Glomerular visceral epithelial cell (primary cell): ENCODE measurements at regions not wholly inside any gene's neighbourhood (a gene's known extent, or its start where the extent isn't known, plus 50 kb on each side); places are given as distances from the start of the nearest gene placed in this dataset.
"Not testable (repeated sequence)": the region's sequence is repeated elsewhere in the genome, so short reads cannot be mapped to it uniquely, and the experiment has no call there.

ENCODE experiments used
- DNase-seq: peaks from one replicate; pipeline ENCODE4 v3.0.0-alpha.2; 2016; ENCODE audit errors: extremely low spot score

GRCh38 chr6:105726902-105727655 is 324.2 kb upstream of the PREP start:
- no peak for DNase-seq

GRCh38 chr6:105714846-105715245 is 312.0 kb upstream of the PREP start:
- DNase-seq: no peak

- no peak for DNase-seq
These were observed 310.7 kb upstream of the PREP start for GRCh38 chr6:105713474-105714118.

- DNase-seq: no peak
These were observed 308.3 kb upstream of the PREP start for GRCh38 chr6:105711216-105711615.

GRCh38 chr6:105705608-105706007 is 302.7 kb upstream of the PREP start:
- no peak for DNase-seq

GRCh38 chr6:105695461-105695860 is 292.6 kb upstream of the PREP start:
- DNase-seq: no peak

GRCh38 chr6:105692613-105693215 is 289.8 kb upstream of the PREP start:
- no peak for DNase-seq

GRCh38 chr6:105691971-105692370 is 289.1 kb upstream of the PREP start:
- DNase-seq: no peak

GRCh38 chr6:105691081-105691480 is 288.2 kb upstream of the PREP start:
- no peak for DNase-seq

GRCh38 chr6:105688573-105688972 is 285.7 kb upstream of the PREP start:
- no peak for DNase-seq

GRCh38 chr6:105686793-105687192 is 283.9 kb upstream of the PREP start:
- DNase-seq: not testable (repeated sequence)

- no peak for DNase-seq
These were observed 278.2 kb upstream of the PREP start for GRCh38 chr6:105681061-105681460.

GRCh38 chr6:105680131-105680530 is 277.2 kb upstream of the PREP start:
- DNase-seq: no peak

- DNase-seq: no peak
These were observed 275.6 kb upstream of the PREP start for GRCh38 chr6:105678516-105678915.

GRCh38 chr6:105677671-105678475 is 275.0 kb upstream of the PREP start:
- DNase-seq: no peak

GRCh38 chr6:105676857-105677256 is 274.0 kb upstream of the PREP start:
- no peak for DNase-seq

GRCh38 chr6:105675715-105676397 is 273.0 kb upstream of the PREP start:
- peak; percentile 74 for DNase-seq

GRCh38 chr6:105672856-105673538 is 270.1 kb upstream of the PREP start:
- DNase-seq: not testable (repeated sequence)

GRCh38 chr6:105669232-105669631 is 266.4 kb upstream of the PREP start:
- no peak for DNase-seq

GRCh38 chr6:105667056-105667455 is 264.2 kb upstream of the PREP start:
- DNase-seq: no peak

- no peak for DNase-seq
These were observed 262.0 kb upstream of the PREP start for GRCh38 chr6:105664931-105665330.
